ENCODE measurements at regions not wholly inside any gene's neighbourhood (a gene's known extent, or its start where the extent isn't known, plus 50 kb on each side); places are given as distances from the start of the nearest gene placed in this dataset.

DNA sequence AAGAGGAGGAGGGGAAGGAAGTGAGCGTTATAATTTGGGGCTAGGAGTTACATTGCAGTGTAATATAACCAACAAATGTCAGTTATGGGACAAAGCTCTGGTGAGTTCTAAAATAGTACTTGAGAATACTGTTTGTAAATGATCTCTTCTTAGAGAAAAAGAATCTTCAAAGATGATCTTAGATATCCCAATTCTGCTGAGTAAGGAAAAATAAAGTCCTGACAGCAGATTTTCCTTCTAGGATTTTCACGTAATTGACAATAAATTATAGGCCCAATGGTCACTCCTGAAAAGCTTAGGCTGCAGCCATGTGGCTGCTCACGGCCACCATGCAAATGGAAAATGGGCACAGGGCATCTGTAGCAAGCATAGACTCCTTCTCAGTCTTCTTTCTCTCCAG, 241.6 kb downstream of the SIPA1L2 start:
- TF ChIP-seq CTCF (IDR thresholded peaks at IDR 0.05; ENCODE audit: low read depth, low read length): no peak
- DNase-seq (ENCODE audit: low read depth in 2 of 2): no peak
- H3K4me3 ChIP-seq (replicated peaks in 1 of 2; ENCODE audit: low read depth in 2 of 2, low read length in 2 of 2): no peak overlapping the region

GRCh38 chr1:232386721-232387510, 243.0 kb downstream of the SIPA1L2 start:
- H3K4me3 ChIP-seq (replicated peaks in 1 of 2; ENCODE audit: low read depth in 2 of 2, low read length in 2 of 2): no peak overlapping the region
- TF ChIP-seq CTCF (IDR thresholded peaks at IDR 0.05; ENCODE audit: low read depth, low read length): no peak
- no peak for DNase-seq (ENCODE audit: low read depth in 2 of 2)

GRCh38 chr1:232386294-232386693, 243.6 kb downstream of the SIPA1L2 start:
- H3K4me3 ChIP-seq (replicated peaks in 1 of 2; ENCODE audit: low read depth in 2 of 2, low read length in 2 of 2): no peak overlapping the region
- TF ChIP-seq CTCF (IDR thresholded peaks at IDR 0.05; ENCODE audit: low read depth, low read length): no peak
- DNase-seq (ENCODE audit: low read depth in 2 of 2): no peak

- peak; percentile 44 to 69 for DNase-seq (ENCODE audit: low read depth in 2 of 2)
- no peak for TF ChIP-seq CTCF (IDR thresholded peaks at IDR 0.05; ENCODE audit: low read depth, low read length)
- no peak overlapping the region for H3K4me3 ChIP-seq (replicated peaks in 1 of 2; ENCODE audit: low read depth in 2 of 2, low read length in 2 of 2)
Measured at GRCh38 chr1:232385221-232385620, 244.7 kb downstream of the SIPA1L2 start.

DNA sequence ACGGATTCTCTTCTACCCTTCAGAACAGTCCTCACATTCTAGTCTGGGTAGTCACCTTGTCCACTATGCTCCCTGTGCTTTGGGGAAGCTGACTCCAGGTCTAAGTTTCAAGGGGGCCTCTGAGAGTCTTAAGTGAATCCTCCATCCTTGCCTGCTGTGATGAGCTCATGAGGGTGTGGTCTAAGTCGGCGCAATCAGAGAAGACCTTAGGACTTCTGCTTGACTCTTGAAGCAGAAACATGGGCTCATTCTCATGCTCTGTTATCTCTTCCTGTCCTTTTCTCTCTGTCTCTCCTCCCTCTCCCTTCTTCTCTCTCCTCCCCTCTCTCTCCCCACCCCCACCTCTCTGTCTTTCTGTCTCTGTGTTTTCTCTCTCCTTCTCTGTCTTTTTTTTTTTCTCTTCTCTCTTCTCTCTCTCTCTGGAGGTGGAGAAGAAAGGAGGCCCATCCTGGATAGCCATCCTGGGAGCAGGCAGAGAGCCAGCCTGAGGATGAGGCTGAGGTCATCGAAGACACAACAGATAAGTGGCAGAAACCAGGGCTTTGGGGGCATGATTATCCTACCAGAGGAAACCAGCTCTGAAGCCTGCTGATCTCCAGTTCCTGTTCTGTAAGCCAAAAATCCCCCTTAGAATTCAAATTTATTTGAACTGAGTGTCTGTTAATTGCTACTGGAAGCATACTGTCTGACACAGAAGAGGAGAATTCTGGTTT, 245.6 kb downstream of the SIPA1L2 start:
- TF ChIP-seq CTCF (IDR thresholded peaks at IDR 0.05; ENCODE audit: low read depth, low read length): no peak
- H3K4me3 ChIP-seq (replicated peaks in 1 of 2; ENCODE audit: low read depth in 2 of 2, low read length in 2 of 2): no peak overlapping the region
- peak in 1 of 2 donors; percentile 2 for DNase-seq (ENCODE audit: low read depth in 2 of 2)

DNA sequence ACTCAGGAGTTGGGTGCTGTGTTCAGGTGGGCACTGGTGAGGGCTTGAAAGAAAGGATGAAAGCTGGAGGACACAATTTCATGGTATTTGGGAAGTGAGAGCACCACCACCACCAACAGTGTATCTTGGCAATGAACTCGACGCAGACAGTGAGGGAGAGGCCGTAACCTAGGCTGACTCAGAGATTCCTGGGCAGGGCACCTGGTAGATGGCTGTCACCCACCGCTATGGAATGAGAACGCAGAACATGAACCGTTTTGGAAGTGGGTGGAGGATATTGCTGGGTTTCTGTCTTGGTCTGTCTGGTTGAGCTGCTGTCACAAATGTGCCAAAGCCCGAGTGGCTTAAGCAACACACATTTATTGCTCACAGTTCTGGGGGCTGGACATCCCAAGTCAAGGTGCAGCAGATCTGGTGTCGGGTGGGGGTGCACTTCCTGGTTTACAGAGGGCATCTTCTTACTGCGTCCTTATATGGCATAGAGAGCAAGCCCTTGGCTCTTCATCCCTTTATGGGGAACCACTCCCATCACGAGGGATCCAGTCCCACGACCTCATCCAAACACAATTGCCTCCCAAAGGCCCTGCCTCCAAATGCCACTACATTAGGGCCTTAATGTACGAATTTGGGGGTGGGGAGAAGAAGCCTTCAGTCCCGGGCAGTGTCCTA, 246.3 kb downstream of the SIPA1L2 start:
- DNase-seq (ENCODE audit: low read depth in 2 of 2): no peak
- H3K4me3 ChIP-seq (replicated peaks in 1 of 2; ENCODE audit: low read depth in 2 of 2, low read length in 2 of 2): no peak overlapping the region
- no peak for TF ChIP-seq CTCF (IDR thresholded peaks at IDR 0.05; ENCODE audit: low read depth, low read length)

All from cardiac fibroblast (primary cell).